ENCODE measurements at regions not wholly inside any gene's neighbourhood (a gene's known extent, or its start where the extent isn't known, plus 50 kb on each side); places are given as distances from the start of the nearest gene placed in this dataset.

GRCh38 chr2:180057706-180058412 lies 50.8 kb upstream of the CWC22 start:
- no peak for TF ChIP-seq CTCF (IDR thresholded peaks at IDR 0.05)
- TF ChIP-seq USF2 (IDR thresholded peaks at IDR 0.05; ENCODE audit: borderline replicate concordance, low read depth, low read length): no peak
- no peak for TF ChIP-seq TAF1 (IDR thresholded peaks at IDR 0.05; ENCODE audit: borderline replicate concordance, low read depth, low read length)
- TF ChIP-seq RAD21 (IDR thresholded peaks at IDR 0.05; ENCODE audit: low read length): no peak
- no peak for TF ChIP-seq REST (IDR thresholded peaks at IDR 0.05; ENCODE audit: low read depth, low read length)
- no peak for TF ChIP-seq EZH2phosphoT487 (IDR thresholded peaks at IDR 0.05; ENCODE audit: borderline replicate concordance, low read depth)

Data from SK-N-SH (cell line).